ENCODE measurements at regions not wholly inside any gene's neighbourhood (a gene's known extent, or its start where the extent isn't known, plus 50 kb on each side); places are given as distances from the start of the nearest gene placed in this dataset.
"Not testable (repeated sequence)": the region's sequence is repeated elsewhere in the genome, so short reads cannot be mapped to it uniquely, and the experiment has no call there.

GRCh38 chr10:84946904-84947303 lies 618.5 kb downstream of the CCSER2 start:
- no peak for TF ChIP-seq CTCF (IDR thresholded peaks at IDR 0.05; ENCODE audit: low read depth, low read length, missing control alignments)
- no peak overlapping the region for H3K4me3 ChIP-seq (ENCODE audit: low read depth, low read length)
- no peak for DNase-seq (ENCODE audit: low read depth)
- in situ Hi-C loops (cut with HindIII; ENCODE audit: low sequenced_read_pairs), result no loop called here

- TF ChIP-seq CTCF (IDR thresholded peaks at IDR 0.05; ENCODE audit: low read depth, low read length, missing control alignments), result no peak
- in situ Hi-C loops (cut with HindIII; ENCODE audit: low sequenced_read_pairs), result no loop called here
- no peak overlapping the region for H3K4me3 ChIP-seq (ENCODE audit: low read depth, low read length)
- no peak for DNase-seq (ENCODE audit: low read depth)
Measured at GRCh38 chr10:84948644-84949043, 620.3 kb downstream of the CCSER2 start.

- in situ Hi-C loops (cut with HindIII; ENCODE audit: low sequenced_read_pairs), result no loop called here
- no peak overlapping the region for H3K4me3 ChIP-seq (ENCODE audit: low read depth, low read length)
- no peak for DNase-seq (ENCODE audit: low read depth)
- TF ChIP-seq CTCF (IDR thresholded peaks at IDR 0.05; ENCODE audit: low read depth, low read length, missing control alignments), result no peak
Measured at GRCh38 chr10:84951616-84952015, 623.2 kb downstream of the CCSER2 start.

GRCh38 chr10:84957427-84957826 lies 629.0 kb downstream of the CCSER2 start:
- in situ Hi-C loops (cut with HindIII; ENCODE audit: low sequenced_read_pairs), result no loop called here
- no peak for DNase-seq (ENCODE audit: low read depth)
- no peak overlapping the region for H3K4me3 ChIP-seq (ENCODE audit: low read depth, low read length)
- TF ChIP-seq CTCF (IDR thresholded peaks at IDR 0.05; ENCODE audit: low read depth, low read length, missing control alignments), result no peak

GRCh38 chr10:84965468-84965867 lies 637.1 kb downstream of the CCSER2 start:
- DNase-seq (ENCODE audit: low read depth), result no peak
- TF ChIP-seq CTCF (IDR thresholded peaks at IDR 0.05; ENCODE audit: low read depth, low read length, missing control alignments), result no peak
- no peak overlapping the region for H3K4me3 ChIP-seq (ENCODE audit: low read depth, low read length)
- in situ Hi-C loops (cut with HindIII; ENCODE audit: low sequenced_read_pairs), result no loop called here

GRCh38 chr10:84966708-84967441 lies 638.5 kb downstream of the CCSER2 start:
- in situ Hi-C loops (cut with HindIII; ENCODE audit: low sequenced_read_pairs), result no loop called here
- no peak for DNase-seq (ENCODE audit: low read depth)
- TF ChIP-seq CTCF (IDR thresholded peaks at IDR 0.05; ENCODE audit: low read depth, low read length, missing control alignments), result no peak
- H3K4me3 ChIP-seq (ENCODE audit: low read depth, low read length), result no peak overlapping the region

GRCh38 chr10:84969297-84969696 lies 640.9 kb downstream of the CCSER2 start:
- H3K4me3 ChIP-seq (ENCODE audit: low read depth, low read length); in situ Hi-C loops (cut with HindIII; ENCODE audit: low sequenced_read_pairs); DNase-seq (ENCODE audit: low read depth): not testable (repeated sequence)

All from astrocyte of the cerebellum (primary cell).